Endothelial cell of umbilical vein (primary cell): ENCODE measurements at regions not wholly inside any gene's neighbourhood (a gene's known extent, or its start where the extent isn't known, plus 50 kb on each side); places are given as distances from the start of the nearest gene placed in this dataset.

Experiments used
- BruUV-seq: library from RNA; stranded (reverse); fragments of 400-500 nt; replicated peaks from 2 replicates; lab custom pipeline; 2021; lab: Mats Ljungman, UMichigan
- CTCF ChIA-PET: fragments of 300-600, 350-600 bp; sonication (Branson Sonifier 250); formaldehyde crosslinking; loops from one replicate; lab custom pipeline; 2021; ENCODE audit warnings: antibody characterized with exemption, inconsistent platforms; lab: Charles Lee
- POLR2A ChIA-PET: fragments of 300-600, 350-600 bp; sonication (Branson Sonifier 250); formaldehyde crosslinking; loops from one replicate; lab custom pipeline; 2021; ENCODE audit warnings: antibody characterized with exemption, inconsistent platforms; lab: Charles Lee
- DNase-seq: peaks from one replicate; pipeline ENCODE4 v3.0.0-alpha.2; 2011; ENCODE audit warnings: low read depth, low spot score
- FAIRE-seq: peaks from 2 replicates; lab custom pipeline; 2011; peaks lifted over from hg19 to GRCh38; lab: Jason Lieb, UNC
- H2AFZ ChIP-seq: 2 replicates; pipeline ENCODE4 v1.6.0; 2012; ENCODE audit warnings: low read depth, low read length, control low read depth, inconsistent platforms
- H3K27ac ChIP-seq: 2 replicates; pipeline ENCODE4 v1.5.1; 2011; ENCODE audit warnings: low read depth, mild to moderate bottlenecking, control low read depth, low read length, moderate library complexity; ENCODE audit not compliant: insufficient read depth
- H3K27me3 ChIP-seq, 2 experiments: 2 replicates each; pipeline versions ENCODE4 v1.6.0 to v1.6.1; 2011; ENCODE audit warnings: low read length in 2 of 2, mixed read lengths in 1 of 2; ENCODE audit not compliant: control insufficient read depth in 2 of 2, insufficient read depth in 2 of 2
- H3K36me3 ChIP-seq, 2 experiments: 2 replicates in 1 of 2; 3 replicates in 1 of 2; pipeline ENCODE4 v1.5.1; 2011; ENCODE audit warnings: low read length in 2 of 2, mild to moderate bottlenecking in 1 of 2, moderate library complexity in 1 of 2; ENCODE audit not compliant: control insufficient read depth in 2 of 2, insufficient read depth in 2 of 2; ENCODE audit errors: extremely low read depth in 1 of 2
- H3K4me1 ChIP-seq: 3 replicates; pipeline ENCODE4 v1.5.1; 2011; ENCODE audit warnings: mild to moderate bottlenecking, low read length; ENCODE audit not compliant: control insufficient read depth, insufficient read depth; ENCODE audit errors: extremely low read depth
- H3K4me2 ChIP-seq: 2 replicates; pipeline ENCODE4 v1.6.1; 2011; ENCODE audit warnings: low read length, control low read depth, mixed read lengths; ENCODE audit not compliant: insufficient read depth
- H3K4me3 ChIP-seq, 3 experiments: fragments of 200-600 bp in 1 of 3; sonication (generic), shearing (Covaris generic) in 1 of 3; replicated peaks in 1 of 3; 2 replicates each; pipeline ENCODE4 v1.5.1; 2011 to 2016; ENCODE audit warnings: control low read depth in 3 of 3, low read length in 3 of 3, mild to moderate bottlenecking in 2 of 3, inconsistent platforms in 1 of 3, low read depth in 1 of 3, moderate library complexity in 1 of 3; ENCODE audit not compliant: insufficient read depth in 1 of 3
- H3K79me2 ChIP-seq: 2 replicates; pipeline ENCODE4 v1.6.0; 2012; ENCODE audit warnings: low read length, inconsistent platforms; ENCODE audit not compliant: control insufficient read depth, insufficient read depth
- H3K9ac ChIP-seq: replicated peaks from 2 replicates; pipeline ENCODE3; 2011; ENCODE audit warnings: low read length, control low read depth; ENCODE audit not compliant: insufficient read depth; ENCODE audit errors: extremely low read depth
- H3K9me1 ChIP-seq: replicated peaks from 3 replicates; pipeline ENCODE4 v1.6.0; 2011; ENCODE audit warnings: mild to moderate bottlenecking, low read length; ENCODE audit not compliant: control insufficient read depth, insufficient read depth; ENCODE audit errors: extremely low read depth
- H3K9me3 ChIP-seq: replicated peaks from 2 replicates; pipeline ENCODE4 v1.5.1; 2012; ENCODE audit warnings: low read length, inconsistent platforms; ENCODE audit not compliant: control insufficient read depth, insufficient read depth
- H4K20me1 ChIP-seq: replicated peaks from 2 replicates; pipeline ENCODE3; 2011; ENCODE audit warnings: mild to moderate bottlenecking, low read length; ENCODE audit not compliant: control insufficient read depth, insufficient read depth; ENCODE audit errors: extremely low read depth
- JUN ChIP-seq: IDR thresholded peaks from 2 replicates; pipeline ENCODE4 v1.6.1; 2011; ENCODE audit warnings: borderline replicate concordance, low read depth; ENCODE audit not compliant: insufficient read length, insufficient read depth
- dilution Hi-C: fragments of 300-500 bp; cut with MboI; formaldehyde crosslinking; loops from one replicate; pipeline ENCODE4 v1.15.0; 2019; ENCODE audit warnings: low sequenced_read_pairs; ENCODE audit not compliant: extremely low pct_ligation_motif_present
- intact Hi-C: fragments of 100-400 bp; cut with micrococcal nuclease; formaldehyde crosslinking; loops from one replicate; pipeline ENCODE4 v1.10.0; 2022
- TF ChIP-seq, protein P1 (sequence below), 2 donors: IDR thresholded peaks; 1 replicate in 1 of 2; 2 replicates in 1 of 2; pipeline ENCODE4 v1.5.1; 2011; ENCODE audit warnings: low read length in 2 of 2, mild to moderate bottlenecking in 2 of 2, moderate library complexity in 2 of 2, control low read depth in 1 of 2, inconsistent platforms in 1 of 2, low read depth in 1 of 2; ENCODE audit not compliant: insufficient read depth in 1 of 2; ENCODE audit errors: extremely low read depth in 1 of 2
- TF ChIP-seq, protein P2 (sequence below): IDR thresholded peaks from 2 replicates; pipeline ENCODE4 v1.6.1; 2011; ENCODE audit not compliant: insufficient read depth, insufficient read length

DNA sequence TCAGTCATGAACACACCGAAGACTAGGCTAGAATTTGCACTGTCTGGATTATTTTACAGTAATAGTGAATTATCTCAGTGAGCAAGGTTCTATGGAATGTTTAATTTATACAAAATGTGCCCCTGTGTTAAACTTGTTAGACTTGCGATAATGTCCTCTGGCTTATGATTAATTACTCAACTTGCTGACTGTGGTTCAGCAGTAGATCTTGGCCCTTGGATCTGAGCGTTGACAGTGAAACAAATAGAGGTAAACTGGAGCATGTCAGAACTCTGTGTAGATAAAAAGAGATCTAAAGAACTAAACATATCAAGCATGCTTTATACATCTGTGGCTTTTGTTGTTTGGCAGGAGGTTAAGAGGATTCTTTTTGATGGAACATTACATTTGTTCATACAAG is 407.6 kb downstream of the DSEL start:
- DNase-seq: no peak
- Histone ChIP-seq H3K4me3 (no peak overlapping the region), H3K9me3 (no peaks in the 10 kb centered on the region), H3K79me2 (no peaks in the 10 kb centered on the region), H4K20me1 (no peaks in the 10 kb centered on the region), H3K4me1 (no peaks in the 10 kb centered on the region), H3K9me1 (no peaks in the 10 kb centered on the region), H3K4me2 (no peak overlapping the region), H3K27ac (no peak overlapping the region), H2AFZ (no peak overlapping the region), H3K27me3 (peaks cover 0 to 3% of the 10 kb centered on the region in 2 experiments), H3K36me3 (no peaks in the 10 kb centered on the region), H3K9ac (no peak overlapping the region)
- POLR2A ChIA-PET: no interaction called here
- TF ChIP-seq, protein P1, sequence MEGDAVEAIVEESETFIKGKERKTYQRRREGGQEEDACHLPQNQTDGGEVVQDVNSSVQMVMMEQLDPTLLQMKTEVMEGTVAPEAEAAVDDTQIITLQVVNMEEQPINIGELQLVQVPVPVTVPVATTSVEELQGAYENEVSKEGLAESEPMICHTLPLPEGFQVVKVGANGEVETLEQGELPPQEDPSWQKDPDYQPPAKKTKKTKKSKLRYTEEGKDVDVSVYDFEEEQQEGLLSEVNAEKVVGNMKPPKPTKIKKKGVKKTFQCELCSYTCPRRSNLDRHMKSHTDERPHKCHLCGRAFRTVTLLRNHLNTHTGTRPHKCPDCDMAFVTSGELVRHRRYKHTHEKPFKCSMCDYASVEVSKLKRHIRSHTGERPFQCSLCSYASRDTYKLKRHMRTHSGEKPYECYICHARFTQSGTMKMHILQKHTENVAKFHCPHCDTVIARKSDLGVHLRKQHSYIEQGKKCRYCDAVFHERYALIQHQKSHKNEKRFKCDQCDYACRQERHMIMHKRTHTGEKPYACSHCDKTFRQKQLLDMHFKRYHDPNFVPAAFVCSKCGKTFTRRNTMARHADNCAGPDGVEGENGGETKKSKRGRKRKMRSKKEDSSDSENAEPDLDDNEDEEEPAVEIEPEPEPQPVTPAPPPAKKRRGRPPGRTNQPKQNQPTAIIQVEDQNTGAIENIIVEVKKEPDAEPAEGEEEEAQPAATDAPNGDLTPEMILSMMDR (IDR thresholded peaks at IDR 0.05; ENCODE audit: extremely low read depth in 1 of 2, insufficient read depth in 1 of 2, low read depth in 1 of 2, low read length in 2 of 2): no peak
- no TSS peak for BruUV-seq
- intact Hi-C loops (no loop called here), dilution Hi-C loops (no loop called here)
- no peak for FAIRE-seq
- CTCF ChIA-PET: interaction anchor here (1.0 kb wide), 1 partner anchor 90 kb away, joined by 5 read pairs; no protein-coding TSS in a partner anchor

- dilution Hi-C loops (no loop called here), intact Hi-C loops (loop anchor here (1.0 kb wide), 1 partner anchor 96 kb away; no protein-coding TSS in a partner anchor)
- Histone ChIP-seq H3K79me2 (no peaks in the 10 kb centered on the region), H3K9ac (no peak overlapping the region), H3K4me2 (no peak overlapping the region), H3K36me3 (no peaks in the 10 kb centered on the region), H3K4me3 (no peak overlapping the region), H3K9me3 (no peaks in the 10 kb centered on the region), H3K9me1 (no peaks in the 10 kb centered on the region), H4K20me1 (no peaks in the 10 kb centered on the region), H3K4me1 (no peaks in the 10 kb centered on the region), H2AFZ (no peak overlapping the region), H3K27me3 (peaks cover 2 to 3% of the 10 kb centered on the region in 2 experiments), H3K27ac (no peak overlapping the region)
- peak; percentile 70 for FAIRE-seq
- ChIA-PET CTCF (interaction anchor here (0.7 to 3.5 kb wide), 32 partner anchors 9 to 1653 kb away, joined by 3 to 118 read pairs (median 4); no protein-coding TSS in a partner anchor), POLR2A (no interaction called here)
- no TSS peak for BruUV-seq
- peak; percentile 66 for DNase-seq
- TF ChIP-seq, protein P1 (IDR thresholded peaks at IDR 0.05; ENCODE audit: extremely low read depth in 1 of 2, insufficient read depth in 1 of 2, low read depth in 1 of 2, low read length in 2 of 2): peak; percentile 74 to 75
- TF ChIP-seq JUN: no peak
- TF ChIP-seq, protein P2, sequence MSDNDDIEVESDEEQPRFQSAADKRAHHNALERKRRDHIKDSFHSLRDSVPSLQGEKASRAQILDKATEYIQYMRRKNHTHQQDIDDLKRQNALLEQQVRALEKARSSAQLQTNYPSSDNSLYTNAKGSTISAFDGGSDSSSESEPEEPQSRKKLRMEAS: no peak
These were observed 411.7 kb downstream of the DSEL start for GRCh38 chr18:67104700-67105284.
